NCI-H526 (cell line): ENCODE measurements at regions not wholly inside any gene's neighbourhood (a gene's known extent, or its start where the extent isn't known, plus 50 kb on each side); places are given as distances from the start of the nearest gene placed in this dataset.
A peak's percentile ranks its signal among the peaks of the same experiment; 100 is the strongest.

Experiments
- DNase-seq, 2 experiments: peaks; one replicate each; lab custom pipeline; 2025; lab: John Stamatoyannopoulos, UW

DNA sequence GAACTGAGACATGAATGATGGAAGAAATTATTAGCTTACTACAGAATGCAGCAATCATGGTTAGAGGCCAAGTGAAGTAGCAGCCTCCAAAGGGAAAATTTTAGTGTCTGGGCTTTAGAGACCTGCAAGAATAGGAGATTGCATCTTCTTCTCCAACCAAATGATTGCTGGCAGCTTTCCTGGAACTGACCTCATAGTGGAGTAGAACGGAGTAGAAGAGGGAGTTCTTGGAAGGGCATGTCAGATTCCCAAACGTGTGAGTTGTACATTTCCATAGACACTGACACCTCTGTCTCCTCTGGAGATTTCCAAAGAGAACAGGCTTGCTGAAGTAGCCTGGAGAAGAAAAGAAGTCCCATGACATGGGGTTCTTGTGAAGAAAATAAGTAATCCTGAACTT is 169.8 kb upstream of the ERBB4 start:
- no peak for DNase-seq

DNA sequence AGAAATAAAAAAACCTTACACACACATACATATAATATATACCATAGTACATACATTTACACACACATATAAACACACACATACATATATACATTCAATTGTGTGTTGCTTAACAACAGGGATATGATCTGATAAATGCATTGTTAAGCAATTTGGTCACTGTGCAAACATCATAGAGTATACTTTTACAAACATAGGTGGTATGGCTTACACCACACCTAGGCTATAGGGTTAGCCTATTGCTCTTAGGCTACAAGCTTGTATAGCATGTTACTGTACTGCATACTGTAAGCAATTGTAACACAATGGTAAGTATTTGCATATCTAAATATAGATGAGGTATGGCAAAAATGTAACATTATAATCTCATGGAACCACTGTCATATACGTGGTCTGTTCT is 156.8 kb upstream of the ERBB4 start:
- no peak for DNase-seq

DNA sequence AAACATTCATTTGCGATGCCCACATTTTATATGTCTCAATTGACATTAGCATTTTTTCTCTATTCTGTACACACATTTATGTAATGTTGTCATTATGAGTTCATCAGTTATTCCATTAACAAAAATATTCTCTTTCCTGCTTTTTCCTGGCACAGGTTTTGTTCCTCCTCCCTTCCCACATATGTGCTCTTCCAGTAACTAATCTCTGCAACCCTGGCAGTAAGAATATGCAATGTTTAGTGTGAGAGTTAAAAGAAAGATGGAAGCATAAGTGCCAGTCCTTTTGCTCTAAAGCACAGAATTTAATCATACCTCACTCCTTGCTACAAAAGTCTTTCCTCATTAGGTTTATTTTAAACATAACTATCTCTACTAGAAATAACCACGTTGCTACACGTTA is 155.8 kb upstream of the ERBB4 start:
- DNase-seq, result no peak

DNA sequence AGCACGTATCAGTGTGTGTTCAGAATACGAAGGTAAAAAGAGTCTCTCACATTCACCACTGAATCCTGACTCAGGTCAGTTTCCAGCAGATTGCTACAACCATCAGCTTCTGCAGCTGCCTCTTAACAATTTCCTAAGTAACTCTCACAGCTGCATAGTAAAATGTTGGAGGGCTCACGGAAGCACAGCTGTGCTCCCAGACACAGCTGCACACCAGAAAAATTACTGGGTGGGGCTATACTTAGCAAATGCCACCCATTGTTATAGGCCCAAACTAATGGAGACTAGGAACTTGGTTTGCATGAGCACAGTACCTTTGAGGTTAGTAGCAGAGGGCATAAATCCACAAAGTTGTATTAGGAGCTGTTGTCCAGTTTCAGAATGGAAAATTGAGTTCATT is 153.9 kb upstream of the ERBB4 start:
- DNase-seq, result no peak

DNA sequence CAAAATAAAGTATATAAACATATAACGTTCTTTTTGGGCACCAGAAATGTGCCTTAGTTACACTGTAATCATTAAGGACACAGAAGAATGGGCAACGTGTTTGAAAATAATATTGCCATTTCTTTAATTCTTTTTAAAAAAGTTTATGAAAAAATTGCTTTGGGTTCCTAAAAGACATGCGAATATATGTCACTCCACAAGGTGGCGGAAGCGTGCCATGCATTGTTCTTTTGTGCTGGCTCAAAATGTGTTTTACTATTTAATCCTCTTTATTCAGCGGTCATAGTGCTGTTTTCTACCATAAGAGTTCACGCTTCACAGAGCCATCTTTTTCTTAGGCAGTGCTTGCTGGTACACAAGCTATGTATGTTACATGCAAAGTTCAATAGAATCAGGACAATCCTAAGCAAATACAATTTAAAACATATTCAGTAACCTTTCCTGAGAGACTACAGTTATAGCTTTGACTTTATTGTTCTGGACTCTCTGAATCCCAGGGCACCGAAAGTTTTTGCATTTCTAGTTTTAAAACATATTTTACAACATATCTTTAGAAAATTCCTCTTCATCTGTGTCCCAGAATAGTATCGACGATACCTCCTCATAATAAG is 147.8 kb upstream of the ERBB4 start:
- DNase-seq, result peak; percentile 17 to 58

DNA sequence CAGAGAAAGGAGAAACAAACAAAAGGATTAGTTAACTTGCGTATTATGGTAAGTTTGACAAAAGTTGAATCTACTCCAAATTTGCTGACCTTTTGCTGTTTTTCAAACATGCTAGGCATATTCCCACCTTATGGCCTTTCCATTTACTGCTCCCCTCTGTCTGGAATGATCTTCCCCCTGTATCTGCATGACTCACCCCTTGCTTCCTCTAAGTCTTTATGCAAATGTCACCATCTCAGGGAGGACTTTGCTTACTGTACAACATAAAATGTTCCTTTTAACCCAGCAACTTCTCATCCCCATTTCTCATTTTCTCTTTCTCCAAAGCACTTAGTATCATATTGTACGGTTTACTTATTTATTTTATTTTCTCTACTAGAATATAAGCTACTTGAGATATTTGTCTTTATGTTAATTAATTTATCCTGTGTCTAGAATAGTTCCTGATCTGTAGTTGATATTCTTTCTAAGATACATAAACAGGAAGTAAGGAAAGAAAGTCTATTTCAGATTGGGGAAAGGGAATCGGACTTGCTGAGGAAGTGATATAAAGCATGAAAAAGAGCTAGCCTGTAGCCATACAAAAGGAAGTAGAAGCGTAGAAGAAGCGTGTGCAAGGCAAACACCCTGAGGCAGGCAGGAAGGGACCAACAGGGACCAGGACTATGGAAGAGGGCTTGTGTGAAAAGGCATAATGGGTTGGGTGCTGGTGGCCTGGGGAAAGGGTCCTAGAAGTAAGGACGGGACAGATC is 144.9 kb upstream of the ERBB4 start:
- no peak for DNase-seq

DNA sequence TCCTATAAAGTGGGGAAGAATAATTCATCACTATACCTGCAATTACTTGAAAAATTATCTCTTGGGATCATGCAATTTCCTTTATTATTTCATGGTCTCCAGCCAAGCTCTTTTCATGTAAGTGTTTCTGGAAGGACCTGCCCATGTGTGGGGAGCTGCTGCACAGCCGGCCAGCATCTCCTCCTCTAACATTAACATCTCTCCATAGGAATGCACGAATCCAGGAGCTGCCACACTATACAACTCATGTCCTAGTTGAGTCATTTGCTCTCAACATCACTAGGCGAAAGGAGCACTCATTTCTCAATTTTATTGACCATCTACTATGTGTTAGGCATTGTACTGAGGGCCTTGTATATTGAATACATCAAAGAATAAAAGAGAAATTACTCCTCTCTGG is 144.3 kb upstream of the ERBB4 start:
- DNase-seq, result no peak

DNA sequence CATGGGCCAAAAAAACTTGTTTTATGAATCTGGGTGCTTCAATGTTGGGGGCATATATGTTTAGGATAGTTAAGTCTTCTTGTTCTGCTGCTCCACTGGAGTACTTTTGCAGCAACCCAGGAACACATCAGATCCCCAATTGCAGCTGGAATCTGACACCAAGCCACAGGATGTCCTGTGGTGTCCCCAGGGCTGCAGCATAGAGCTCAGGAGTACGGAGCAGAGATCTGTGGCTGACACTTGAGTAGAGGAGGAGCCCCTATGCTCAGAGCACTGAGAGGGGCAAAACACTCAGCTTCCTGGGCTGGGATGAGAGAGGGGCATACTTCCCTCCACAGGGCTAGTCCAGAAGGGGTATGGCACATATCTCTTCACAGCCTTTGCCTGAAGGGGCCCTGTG is 138.9 kb upstream of the ERBB4 start:
- DNase-seq, result no peak

DNA sequence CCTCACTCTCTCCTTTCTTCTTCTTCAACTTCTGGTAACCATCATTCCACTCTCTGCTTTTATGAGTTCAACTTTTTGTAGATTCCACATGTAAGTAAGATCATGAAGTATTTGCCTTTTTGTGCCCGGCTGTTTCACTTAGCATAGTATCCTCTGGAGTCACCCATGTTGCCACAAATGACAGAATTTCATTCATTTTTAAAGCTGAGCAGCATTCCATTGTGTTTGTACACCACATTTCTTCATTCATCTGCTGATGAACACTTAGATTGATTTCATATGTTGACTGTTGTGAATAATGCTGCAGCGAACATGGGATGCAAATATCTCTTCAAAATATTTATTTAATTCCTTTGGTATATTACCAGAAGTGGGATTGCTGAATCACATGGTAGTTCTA is 133.6 kb upstream of the ERBB4 start:
- DNase-seq, result no peak

DNA sequence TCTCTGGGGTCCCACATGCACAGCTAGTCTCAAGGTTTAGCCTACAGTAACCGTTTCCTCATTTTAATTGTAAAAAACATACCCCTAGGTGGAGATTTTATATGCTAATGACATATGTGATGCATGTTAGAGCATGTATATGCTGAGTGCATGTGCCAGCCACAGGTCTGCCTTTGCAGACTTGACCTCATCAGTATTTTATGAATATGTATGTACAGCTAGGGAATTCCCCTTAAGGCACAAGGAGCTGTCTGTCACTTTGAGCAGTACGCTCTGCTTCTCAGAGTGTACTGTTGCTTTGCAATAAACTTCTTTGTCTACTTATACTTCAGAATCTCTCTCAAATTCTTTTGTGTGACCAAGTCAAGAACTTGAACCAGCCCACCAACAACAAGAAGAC is 131.2 kb upstream of the ERBB4 start:
- no peak for DNase-seq

DNA sequence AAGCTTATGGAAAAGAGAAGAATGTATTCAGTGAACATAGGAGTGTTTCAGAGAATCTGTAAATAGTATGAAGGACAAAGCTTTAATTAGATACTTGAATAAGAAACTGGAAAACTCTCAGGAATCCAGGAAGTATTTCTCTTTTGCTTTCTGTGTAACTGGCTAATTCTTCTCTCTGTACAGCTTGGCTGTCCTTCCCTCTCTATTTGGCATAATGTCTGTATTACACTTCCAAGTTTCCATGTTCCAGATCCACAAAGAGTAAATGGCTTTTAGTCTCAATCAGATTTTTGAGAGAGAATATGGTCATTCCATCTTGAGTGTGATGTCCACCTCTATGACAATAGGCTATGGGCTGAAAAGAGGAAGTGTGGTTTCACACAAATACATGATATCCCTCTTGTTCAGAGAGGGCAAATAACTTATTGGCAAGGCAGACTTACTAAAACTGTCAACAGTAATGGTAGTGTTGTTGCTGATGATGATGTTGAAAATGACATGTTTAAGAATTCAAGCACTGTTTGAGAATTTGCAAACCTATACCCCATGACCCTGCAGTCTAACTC is 129.2 kb upstream of the ERBB4 start:
- no peak for DNase-seq

DNA sequence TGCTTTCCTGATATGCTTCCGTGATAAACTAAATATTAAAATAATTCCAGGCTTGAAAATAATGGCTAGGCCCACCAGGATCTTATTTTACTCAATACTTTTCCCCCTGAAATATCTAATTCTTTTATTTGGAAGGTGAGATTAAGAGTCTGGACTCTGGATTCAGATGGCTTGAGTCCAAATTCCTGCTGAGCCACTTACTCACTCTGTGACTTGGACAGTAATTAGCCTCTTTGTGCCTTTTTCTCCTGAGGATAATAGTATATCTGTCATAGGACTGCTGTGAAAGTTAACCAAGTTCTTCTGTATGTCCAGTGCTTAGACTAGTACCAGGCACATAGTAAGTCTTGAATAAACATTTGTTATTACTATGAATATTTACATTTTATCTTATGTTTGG is 127.3 kb upstream of the ERBB4 start:
- no peak for DNase-seq

DNA sequence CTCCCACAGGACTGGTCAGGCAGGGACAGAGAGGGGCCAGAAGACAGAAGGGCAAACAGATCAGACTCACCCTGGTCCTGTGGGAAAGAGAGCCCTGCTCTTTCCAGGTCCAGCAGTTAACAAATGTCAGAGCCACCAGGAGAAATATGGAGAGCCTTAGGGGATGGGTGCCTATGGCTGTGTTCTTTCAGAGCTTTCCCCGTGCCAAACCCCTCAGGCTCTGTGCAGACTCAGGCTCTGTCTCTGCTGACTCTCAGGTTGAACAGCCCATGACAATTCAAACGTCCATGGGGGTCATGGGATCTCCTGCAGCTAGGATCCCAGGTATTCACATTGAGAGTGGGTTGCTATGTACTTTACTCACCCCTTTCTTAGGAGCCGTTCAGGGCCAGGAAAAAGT is 120.8 kb upstream of the ERBB4 start:
- DNase-seq, result no peak

DNA sequence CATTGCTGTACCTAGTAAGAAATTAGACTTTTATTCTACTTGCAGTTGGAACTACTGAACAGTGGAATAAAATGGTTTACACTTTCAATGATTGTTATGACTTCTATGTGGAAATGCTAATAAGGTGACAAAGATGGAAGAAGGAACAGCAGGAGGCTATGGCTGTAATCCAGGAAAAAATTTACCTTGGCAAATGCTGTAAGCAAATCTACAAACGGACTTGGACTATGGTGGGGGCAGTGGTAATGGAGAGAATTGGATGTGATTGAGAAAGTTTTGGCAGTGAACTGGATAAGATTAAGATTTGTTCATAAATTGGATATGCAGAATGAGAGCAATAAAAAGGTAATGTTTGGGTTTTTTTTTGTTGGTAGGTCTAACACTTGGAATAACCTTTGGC is 111.0 kb upstream of the ERBB4 start:
- DNase-seq, result no peak

DNA sequence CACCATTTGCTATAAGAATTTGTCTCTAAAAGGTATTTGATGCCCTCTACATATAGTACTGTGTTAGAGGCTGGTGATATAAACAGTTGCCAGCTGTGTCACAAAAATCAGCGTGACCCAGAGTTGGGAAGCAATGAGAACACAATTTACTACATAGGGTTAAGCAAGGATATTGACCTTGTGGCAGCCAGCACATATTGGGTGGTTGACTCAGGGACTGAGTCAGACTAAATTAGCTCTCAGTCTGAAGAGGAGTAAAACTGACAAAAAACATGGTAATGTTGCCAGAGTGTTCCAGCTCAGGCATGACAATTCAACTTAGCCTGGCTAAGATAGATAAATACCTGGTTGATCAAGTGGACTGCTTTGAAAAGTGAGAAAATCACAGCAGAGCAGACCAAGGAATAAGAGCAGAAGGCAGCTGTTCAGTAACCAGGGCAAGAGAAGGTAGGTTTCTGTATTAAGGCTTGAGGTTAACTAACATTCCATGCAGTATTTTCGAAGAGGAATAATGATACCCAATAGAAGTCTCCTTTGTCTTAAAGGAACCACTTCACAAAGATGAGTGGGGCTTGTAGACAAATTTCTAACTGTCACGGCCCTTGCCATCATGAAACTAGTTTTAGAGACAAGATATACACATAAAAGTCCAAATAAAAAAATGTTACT is 108.2 kb upstream of the ERBB4 start:
- DNase-seq, result no peak

DNA sequence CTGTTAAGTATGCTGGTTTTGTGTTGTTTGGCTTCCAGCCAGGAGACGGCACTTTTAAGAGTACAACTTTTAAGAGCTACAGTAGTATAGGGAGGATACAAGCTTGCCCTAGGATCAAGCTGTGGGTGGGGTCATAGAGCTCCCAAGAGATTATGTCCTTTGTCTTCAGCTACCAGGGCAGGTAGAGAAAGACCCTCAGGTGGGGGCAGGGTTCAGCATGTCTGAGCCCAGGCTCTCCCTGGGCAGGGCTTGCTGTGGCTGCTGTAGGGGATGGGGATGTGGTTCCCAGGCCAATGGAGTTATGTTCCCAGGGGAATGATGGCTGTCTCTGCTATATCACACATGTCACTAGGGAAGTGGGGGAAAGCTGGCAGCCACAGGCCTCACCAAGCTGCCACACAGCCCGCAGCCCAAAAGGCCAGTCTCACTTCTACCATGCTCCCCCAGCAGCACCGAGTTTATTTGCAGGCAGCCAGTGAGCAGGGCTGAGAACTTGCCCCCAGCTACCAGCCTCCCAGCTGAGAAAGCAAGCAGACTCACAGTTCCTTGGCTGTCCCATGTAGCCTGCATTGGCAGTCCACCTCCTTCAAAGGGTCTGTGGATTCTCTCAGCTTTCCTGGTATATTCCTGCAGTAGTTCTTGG is 105.7 kb upstream of the ERBB4 start:
- no peak for DNase-seq

DNA sequence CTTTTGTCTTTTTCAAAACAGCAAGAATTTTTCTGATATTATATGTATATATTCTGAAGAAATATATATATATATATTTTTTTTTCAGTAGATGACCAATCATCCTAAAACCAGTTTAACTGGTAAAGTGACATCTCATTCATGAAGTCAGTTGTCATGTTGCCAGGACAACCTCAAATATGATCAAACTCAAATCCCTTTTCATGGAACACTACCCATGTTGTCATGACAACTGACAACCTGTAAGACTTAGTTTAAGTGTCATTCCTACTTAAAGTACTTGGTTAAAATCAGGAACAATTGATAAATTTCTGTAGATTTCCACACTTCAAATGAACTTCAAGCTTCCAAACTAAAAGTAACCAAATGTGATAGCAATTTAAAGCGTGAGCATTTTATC is 101.8 kb upstream of the ERBB4 start:
- DNase-seq, result no peak

DNA sequence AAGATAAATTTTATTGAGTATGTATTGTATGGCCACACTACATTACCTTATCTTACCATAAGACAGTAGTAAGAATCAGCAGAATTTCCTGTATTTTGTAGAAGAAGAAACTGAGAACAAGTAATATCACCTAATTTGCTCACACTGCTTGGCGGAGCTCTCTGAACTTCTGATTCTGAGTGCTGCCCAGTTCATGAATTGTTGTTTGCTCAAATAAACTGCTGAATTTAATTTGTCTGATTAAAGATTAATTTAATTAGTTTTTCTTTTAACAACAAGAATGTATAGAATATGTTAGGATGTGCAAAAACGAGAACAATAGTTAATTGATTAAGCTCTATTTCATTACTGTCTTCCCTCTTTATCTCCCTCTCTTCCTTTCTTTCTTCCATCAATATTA is 100.1 kb upstream of the ERBB4 start:
- no peak for DNase-seq

DNA sequence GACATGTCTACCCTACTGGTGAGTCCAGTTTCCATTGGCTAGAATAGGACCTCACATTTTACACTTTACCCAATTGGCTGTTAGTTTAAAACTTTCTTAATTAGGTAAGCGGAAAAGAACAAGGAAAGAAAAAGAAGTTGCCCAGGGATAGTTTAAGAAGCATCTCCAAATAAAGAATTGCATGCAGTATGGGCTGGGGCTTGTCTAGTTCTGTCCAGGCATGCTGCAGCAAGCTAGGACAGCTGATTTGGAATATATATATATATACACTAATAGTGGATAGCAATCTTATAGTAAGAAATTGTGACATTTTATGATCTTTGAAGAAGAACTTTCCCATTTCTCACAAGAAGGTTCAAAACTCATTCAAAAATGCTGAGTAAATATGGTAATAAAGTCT is 90.0 kb upstream of the ERBB4 start:
- no peak for DNase-seq

DNA sequence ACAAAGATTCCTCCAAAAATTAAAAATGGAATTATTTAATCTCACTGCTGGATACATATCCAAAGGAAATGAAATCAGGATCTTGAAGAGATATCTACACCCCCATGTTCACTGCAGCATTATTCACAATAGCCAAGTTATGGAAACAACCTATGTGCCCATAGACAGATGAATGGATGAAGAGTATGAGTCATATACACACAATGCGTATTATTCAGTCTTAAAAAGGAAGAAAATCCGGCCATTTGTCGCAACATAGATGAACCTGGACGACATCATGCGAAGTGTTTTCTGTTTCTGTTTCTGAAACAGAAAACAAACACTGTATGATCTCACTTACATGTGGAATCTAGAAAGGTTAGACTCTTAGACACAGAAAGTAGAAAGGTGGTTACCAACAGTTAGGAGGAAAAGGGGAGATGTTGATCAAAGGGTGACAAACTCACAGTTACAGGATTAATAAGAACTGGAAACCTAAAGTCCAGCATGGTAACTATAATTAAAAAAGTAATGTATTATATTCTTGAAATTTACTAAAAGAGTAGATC is 87.8 kb upstream of the ERBB4 start:
- DNase-seq, result no peak

DNA sequence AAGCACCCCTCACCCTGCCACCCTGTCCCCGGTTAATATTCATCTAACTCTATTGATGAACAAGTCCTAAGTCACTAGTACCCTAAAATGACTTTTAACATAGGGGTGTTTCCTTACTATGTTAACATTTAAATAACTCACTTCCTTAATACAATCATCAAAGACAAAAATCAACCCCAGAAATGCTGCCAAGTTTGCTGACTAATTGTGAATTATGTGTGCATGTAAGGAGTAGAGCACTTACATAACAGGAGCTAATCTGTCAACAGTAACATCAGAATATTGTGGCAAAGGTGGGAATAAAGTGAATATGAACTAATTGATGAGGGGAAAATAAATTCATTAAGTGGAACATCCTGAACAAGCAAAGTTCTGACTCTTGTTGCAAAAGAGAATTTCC is 81.4 kb upstream of the ERBB4 start:
- no peak for DNase-seq

DNA sequence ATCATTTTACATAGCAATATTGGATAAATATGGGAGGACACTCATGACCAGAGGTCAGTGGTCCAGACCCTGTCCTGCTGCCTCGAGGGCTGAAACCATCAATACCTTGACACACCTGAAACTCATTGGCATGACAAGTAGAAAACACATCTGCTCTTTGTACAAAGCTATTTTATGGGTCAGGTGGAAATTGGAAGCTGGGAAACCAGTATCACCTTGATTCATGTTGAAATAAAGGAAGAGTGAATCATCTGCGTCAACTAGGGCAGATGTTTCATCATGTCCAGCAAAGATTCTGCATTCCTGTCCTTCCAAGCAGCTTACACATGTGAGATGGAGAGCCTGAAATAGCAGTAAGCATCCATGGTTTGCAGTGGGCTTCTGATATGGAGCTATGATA is 80.0 kb upstream of the ERBB4 start:
- DNase-seq, result no peak
